Neutrophil (primary cell): ENCODE measurements at regions not wholly inside any gene's neighbourhood (a gene's known extent, or its start where the extent isn't known, plus 50 kb on each side); places are given as distances from the start of the nearest gene placed in this dataset.
"Not testable (repeated sequence)": the region's sequence is repeated elsewhere in the genome, so short reads cannot be mapped to it uniquely, and the experiment has no call there.

ENCODE experiments used
- H3K27ac ChIP-seq: fragments of 200-600 bp; sonication (generic); 2 replicates; pipeline ENCODE4 v1.5.1; 2016; ENCODE audit warnings: mild to moderate bottlenecking, moderate library complexity
- H3K27me3 ChIP-seq: fragments of 200-600 bp; sonication (generic); 2 replicates; pipeline ENCODE4 v1.6.0; 2016; ENCODE audit warnings: mild to moderate bottlenecking
- H3K36me3 ChIP-seq: fragments of 200-600 bp; sonication (generic); 2 replicates; pipeline ENCODE4 v1.5.1; 2017
- H3K4me1 ChIP-seq, 2 experiments: fragments of 200-600 bp in 1 of 2; sonication (generic) in 1 of 2; 1 replicate in 1 of 2; 2 replicates in 1 of 2; pipeline versions ENCODE4 v1.5.1 to v1.6.1; 2013 to 2016; ENCODE audit warnings: low read depth in 1 of 2, low read length in 1 of 2, mild to moderate bottlenecking in 1 of 2, moderate library complexity in 1 of 2; ENCODE audit not compliant: control insufficient read depth in 1 of 2, insufficient read depth in 1 of 2
- H3K4me3 ChIP-seq, 2 experiments: fragments of 200-600 bp in 1 of 2; sonication (generic) in 1 of 2; 1 replicate in 1 of 2; 2 replicates in 1 of 2; pipeline ENCODE4 v1.5.1; 2013 to 2016; ENCODE audit warnings: low read depth in 1 of 2, low read length in 1 of 2, mild to moderate bottlenecking in 1 of 2, moderate library complexity in 1 of 2
- H3K9me3 ChIP-seq: fragments of 200-600 bp; sonication (generic); 2 replicates; pipeline ENCODE4 v1.5.1; 2016
- TF ChIP-seq, protein P1 (sequence below): fragments of 200-600 bp; sonication (generic); IDR thresholded peaks from 2 replicates; pipeline ENCODE4 v1.5.1; 2016; ENCODE audit warnings: antibody characterized with exemption

DNA sequence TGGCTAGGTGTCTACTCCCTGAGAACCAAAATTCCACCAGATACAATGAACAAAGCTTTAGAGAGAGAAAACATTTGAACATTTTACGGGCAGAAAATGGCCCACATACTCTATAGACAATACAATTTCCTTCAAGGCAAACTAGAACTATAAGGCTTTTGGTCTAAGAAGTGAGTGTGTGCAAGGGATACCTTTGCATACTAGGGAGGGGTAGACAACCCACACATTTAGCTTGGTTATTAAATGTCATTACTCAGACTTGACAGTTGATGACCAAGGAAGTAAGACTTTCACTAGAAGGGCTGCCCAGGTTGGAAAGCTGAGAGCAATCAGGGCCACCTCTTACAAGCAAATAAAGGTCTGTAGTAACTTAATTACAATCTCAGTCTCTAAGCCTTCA lies 64.0 kb upstream of the PLEKHM1 start:
- H3K4me1 ChIP-seq, H3K4me3 ChIP-seq, H3K27ac ChIP-seq: not testable (repeated sequence)

GRCh38 chr17:45558821-45559220 lies 68.3 kb upstream of the PLEKHM1 start:
- H3K4me1 ChIP-seq, result peaks cover 10% of the 10 kb centered on the region in 2 experiments
- H3K4me3 ChIP-seq, H3K9me3 ChIP-seq, H3K27me3 ChIP-seq, H3K27ac ChIP-seq, H3K36me3 ChIP-seq: not testable (repeated sequence)

More for the DNA sequence above, 64.0 kb upstream of the PLEKHM1 start:
- H3K36me3 ChIP-seq, H3K27me3 ChIP-seq, H3K9me3 ChIP-seq: not testable (repeated sequence)

DNA sequence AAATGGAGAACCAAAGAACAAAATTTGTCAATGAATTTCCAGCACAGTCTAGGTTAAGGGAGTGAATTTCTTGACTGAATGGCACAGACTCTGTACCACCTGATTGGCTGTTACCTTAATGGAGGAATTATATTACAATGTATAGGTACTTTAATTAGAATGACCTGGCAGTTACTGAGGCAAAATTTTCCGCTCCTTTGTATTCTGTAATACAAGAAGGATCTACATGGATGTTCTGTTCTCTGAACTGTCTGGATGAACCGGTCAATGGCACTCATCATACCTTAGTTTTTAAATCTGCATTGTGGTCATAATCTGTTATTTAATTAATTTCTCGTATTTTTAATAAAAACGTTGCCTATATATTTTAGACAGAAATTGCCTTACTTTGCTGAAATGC lies 72.3 kb upstream of the PLEKHM1 start:
- not testable (repeated sequence) for H3K27me3 ChIP-seq, H3K4me3 ChIP-seq, H3K9me3 ChIP-seq, H3K36me3 ChIP-seq
- peaks cover 10% of the 10 kb centered on the region in 2 experiments for H3K4me1 ChIP-seq
- peak overlapping the region; percentile 8 for H3K27ac ChIP-seq

DNA sequence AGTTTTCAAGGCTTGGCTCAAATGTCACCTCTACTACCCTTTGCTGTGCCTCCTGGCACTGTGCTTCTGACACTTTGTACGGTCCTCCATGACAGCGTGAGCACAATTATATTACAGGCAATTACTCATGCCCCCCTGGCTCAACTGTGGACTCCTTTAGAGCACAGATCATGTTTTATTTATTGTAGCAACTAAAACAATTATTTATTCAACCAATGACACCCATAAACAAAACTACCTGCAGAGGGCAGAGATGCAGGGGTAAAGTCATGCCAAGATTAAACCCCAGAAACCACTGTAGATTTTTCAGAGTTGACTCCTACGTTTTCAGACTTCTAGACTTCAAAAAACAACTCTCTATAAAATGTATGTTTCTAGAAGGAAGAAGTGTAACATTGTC lies 72.8 kb upstream of the PLEKHM1 start:
- H3K27me3 ChIP-seq, H3K9me3 ChIP-seq, H3K4me3 ChIP-seq, H3K36me3 ChIP-seq: not testable (repeated sequence)
- H3K27ac ChIP-seq, result peak overlapping the region; percentile 8
- peaks cover 10% of the 10 kb centered on the region in 2 experiments for H3K4me1 ChIP-seq

DNA sequence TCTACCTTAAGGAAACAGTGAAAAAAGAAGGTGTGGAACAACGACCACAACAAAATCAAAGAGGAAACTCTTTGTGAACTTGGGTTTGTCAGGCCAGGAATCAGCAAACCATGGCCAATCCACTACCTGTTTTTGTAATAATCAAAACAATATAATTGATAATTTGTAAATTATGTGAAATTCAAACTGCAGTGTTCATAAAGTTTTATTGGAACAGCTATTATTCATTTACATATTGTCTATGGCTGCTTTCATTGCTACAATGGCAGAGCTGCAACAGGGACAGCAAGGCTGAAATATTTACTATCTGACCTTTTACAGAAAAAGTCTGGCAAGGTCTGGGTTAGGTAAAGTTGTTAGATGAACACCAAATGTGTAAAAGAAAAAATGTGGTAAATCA lies 77.8 kb upstream of the PLEKHM1 start:
- H3K9me3 ChIP-seq, H3K4me1 ChIP-seq, H3K4me3 ChIP-seq, H3K27me3 ChIP-seq, H3K27ac ChIP-seq, H3K36me3 ChIP-seq: not testable (repeated sequence)

DNA sequence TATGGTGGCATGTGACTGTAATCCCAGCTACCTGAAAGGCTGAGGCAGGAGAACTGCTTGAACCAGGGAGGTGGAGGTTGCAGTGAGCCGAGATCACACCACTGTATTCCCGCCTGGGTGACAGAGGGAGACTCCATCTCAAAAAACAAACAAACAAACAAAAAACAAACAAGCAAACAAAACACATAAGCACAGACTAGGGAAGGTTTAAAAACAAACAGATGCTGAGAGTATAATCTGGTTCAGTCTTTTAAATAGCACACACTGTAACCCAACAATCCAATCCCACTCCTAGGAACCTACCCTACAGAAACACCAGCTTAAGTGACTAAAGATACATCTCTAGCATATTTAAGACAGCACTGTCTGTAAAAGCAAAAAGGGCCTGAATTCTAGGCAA lies 82.8 kb upstream of the PLEKHM1 start:
- H3K27ac ChIP-seq, result peak overlapping the region; percentile 28

GRCh38 chr17:45573924-45574770 lies 83.6 kb upstream of the PLEKHM1 start:
- Histone ChIP-seq H3K27ac (peak overlapping the region; percentile 85), H3K36me3 (no peaks in the 10 kb centered on the region), H3K9me3 (no peaks in the 10 kb centered on the region), H3K4me1 (peaks cover 49 to 56% of the 10 kb centered on the region in 2 experiments), H3K27me3 (no peaks in the 10 kb centered on the region), H3K4me3 (no peak overlapping the region)
- TF ChIP-seq, protein P1, sequence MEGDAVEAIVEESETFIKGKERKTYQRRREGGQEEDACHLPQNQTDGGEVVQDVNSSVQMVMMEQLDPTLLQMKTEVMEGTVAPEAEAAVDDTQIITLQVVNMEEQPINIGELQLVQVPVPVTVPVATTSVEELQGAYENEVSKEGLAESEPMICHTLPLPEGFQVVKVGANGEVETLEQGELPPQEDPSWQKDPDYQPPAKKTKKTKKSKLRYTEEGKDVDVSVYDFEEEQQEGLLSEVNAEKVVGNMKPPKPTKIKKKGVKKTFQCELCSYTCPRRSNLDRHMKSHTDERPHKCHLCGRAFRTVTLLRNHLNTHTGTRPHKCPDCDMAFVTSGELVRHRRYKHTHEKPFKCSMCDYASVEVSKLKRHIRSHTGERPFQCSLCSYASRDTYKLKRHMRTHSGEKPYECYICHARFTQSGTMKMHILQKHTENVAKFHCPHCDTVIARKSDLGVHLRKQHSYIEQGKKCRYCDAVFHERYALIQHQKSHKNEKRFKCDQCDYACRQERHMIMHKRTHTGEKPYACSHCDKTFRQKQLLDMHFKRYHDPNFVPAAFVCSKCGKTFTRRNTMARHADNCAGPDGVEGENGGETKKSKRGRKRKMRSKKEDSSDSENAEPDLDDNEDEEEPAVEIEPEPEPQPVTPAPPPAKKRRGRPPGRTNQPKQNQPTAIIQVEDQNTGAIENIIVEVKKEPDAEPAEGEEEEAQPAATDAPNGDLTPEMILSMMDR, result no peak

More for the DNA sequence above, 82.8 kb upstream of the PLEKHM1 start:
- H3K4me1 ChIP-seq, result peaks cover 41 to 48% of the 10 kb centered on the region in 2 experiments
- not testable (repeated sequence) for H3K27me3 ChIP-seq, H3K9me3 ChIP-seq, H3K4me3 ChIP-seq, H3K36me3 ChIP-seq

GRCh38 chr17:45575126-45575885 lies 84.8 kb upstream of the PLEKHM1 start:
- Histone ChIP-seq H3K4me1 (peaks cover 49 to 61% of the 10 kb centered on the region in 2 experiments), H3K27me3 (no peaks in the 10 kb centered on the region), H3K27ac (peak overlapping the region; percentile 85), H3K36me3 (no peaks in the 10 kb centered on the region), H3K4me3 (peak overlapping the region in 1 of 2 experiments; percentile 44), H3K9me3 (no peaks in the 10 kb centered on the region)
- TF ChIP-seq, protein P1, result no peak

DNA sequence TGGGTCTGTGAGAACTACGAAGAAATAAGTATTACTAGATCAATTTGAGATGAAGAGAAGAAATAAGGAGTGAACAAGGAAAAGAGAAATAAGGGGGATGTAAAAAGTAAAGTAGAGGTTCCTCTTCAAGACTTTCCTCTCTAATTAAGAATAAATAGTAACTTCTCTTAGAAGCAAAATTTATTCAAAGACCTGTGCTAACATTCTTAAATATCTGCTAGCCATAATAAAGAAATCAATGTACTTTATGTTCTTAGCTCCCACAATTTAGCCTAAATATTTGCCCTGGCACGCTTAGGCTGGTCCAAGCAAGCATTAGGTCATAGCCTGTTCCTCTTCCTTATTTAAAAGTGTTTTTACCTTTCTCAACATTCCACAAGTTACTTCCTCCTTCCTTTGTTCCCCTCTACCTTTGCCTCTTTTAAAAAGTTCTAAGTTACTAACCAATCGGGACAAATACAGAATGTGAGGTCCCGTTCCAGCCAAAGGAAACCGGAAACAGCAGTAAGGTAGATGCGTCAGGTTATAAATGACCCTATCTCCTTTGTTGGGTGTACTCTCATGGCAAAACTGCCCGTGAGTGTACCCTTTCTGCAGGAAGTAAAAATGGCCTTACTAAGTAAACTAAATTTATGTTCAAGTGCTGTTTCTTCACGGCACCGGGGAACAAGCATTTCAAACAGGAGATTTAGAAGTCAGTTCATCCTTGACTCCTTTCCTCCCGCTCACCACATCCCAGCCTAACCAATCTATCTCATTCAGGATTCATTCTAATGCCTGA lies 86.2 kb upstream of the PLEKHM1 start:
- Histone ChIP-seq H3K27ac (peak overlapping the region; percentile 85), H3K4me1 (peaks cover 49 to 62% of the 10 kb centered on the region in 2 experiments), H3K4me3 (peak overlapping the region; percentile 44 to 51)
- not testable (repeated sequence) for H3K27me3 ChIP-seq, H3K36me3 ChIP-seq, H3K9me3 ChIP-seq
